T-helper 2 cell treated with Interferon-gamma antibody and Interleukin-4, amounts not matched to agents 5 μg/mL and 100 μg/mL, for 36 hours (primary cell): ENCODE measurements at regions not wholly inside any gene's neighbourhood (a gene's known extent, or its start where the extent isn't known, plus 50 kb on each side); places are given as distances from the start of the nearest gene placed in this dataset.

Experiments used
- DNase-seq: peaks from one replicate; pipeline ENCODE4 v3.0.0; 2021; ENCODE audit warnings: low spot score
- H3K27ac Mint-ChIP-seq: one replicate; pipeline ENCODE4 v1.8.0; 2021; ENCODE audit warnings: mild to moderate bottlenecking, mixed read lengths
- H3K27me3 Mint-ChIP-seq: one replicate; pipeline ENCODE4 v1.8.0; 2021; ENCODE audit warnings: low read depth, mixed read lengths
- H3K36me3 Mint-ChIP-seq: one replicate; pipeline ENCODE4 v1.8.0; 2021; ENCODE audit warnings: low read depth, mixed read lengths
- H3K4me1 Mint-ChIP-seq: one replicate; pipeline ENCODE4 v1.8.0; 2021; ENCODE audit warnings: low read depth, mixed read lengths
- H3K4me3 Mint-ChIP-seq: one replicate; pipeline ENCODE4 v1.8.0; 2022; ENCODE audit warnings: mild to moderate bottlenecking, moderate library complexity, mixed read lengths
- H3K9me3 Mint-ChIP-seq: one replicate; pipeline ENCODE4 v1.8.0; 2021; ENCODE audit warnings: mixed read lengths

DNA sequence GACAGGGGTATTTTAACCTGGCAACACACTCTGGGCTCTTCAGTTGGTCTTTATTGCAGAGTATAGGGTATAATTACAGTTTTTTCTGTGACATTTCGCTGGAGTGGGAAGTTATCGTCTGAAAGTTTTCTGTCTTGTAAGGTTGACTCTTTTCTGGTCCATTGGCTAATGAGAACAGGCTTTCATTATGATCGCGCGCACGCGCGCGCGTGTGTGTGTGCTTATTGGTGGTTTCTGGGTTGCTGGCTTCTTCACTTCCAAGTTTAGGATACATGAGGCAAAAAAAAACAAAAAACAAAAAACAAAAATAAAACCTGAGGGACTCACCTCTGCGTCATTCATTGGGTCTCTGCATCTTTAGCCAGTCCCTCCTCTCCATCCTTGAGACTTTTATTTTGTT is 68.7 kb upstream of the MYOCD start:
- H3K27ac Mint-ChIP-seq = no peak overlapping the region
- peaks cover 17% of the 10 kb centered on the region for H3K9me3 Mint-ChIP-seq
- H3K4me1 Mint-ChIP-seq = no peaks in the 10 kb centered on the region
- no peaks in the 10 kb centered on the region for H3K27me3 Mint-ChIP-seq
- H3K4me3 Mint-ChIP-seq = no peak overlapping the region
- DNase-seq = no peak
- H3K36me3 Mint-ChIP-seq = no peaks in the 10 kb centered on the region

DNA sequence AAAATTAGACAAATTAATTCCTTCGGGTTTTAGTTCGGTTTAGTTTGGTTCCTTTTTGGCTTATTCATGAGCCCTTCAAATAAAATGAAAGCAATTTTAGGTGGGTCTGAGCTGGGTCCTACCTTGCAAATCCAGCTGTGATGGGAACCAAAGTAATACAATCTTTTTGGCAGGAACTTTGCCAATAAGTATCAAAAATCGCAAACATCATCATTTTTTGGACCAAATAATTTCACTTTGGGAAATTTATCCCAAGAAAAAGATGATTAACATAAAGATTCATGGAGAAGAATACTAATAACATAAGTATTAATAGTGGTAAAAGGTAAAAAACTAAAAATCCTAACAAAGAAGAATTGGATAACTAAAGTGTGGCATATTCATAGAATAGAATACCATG is 67.8 kb upstream of the MYOCD start:
- no peak for DNase-seq
- Mint-ChIP-seq H3K4me1 (no peaks in the 10 kb centered on the region), H3K27ac (no peak overlapping the region), H3K9me3 (peaks cover 17% of the 10 kb centered on the region), H3K27me3 (no peaks in the 10 kb centered on the region), H3K4me3 (no peak overlapping the region), H3K36me3 (no peaks in the 10 kb centered on the region)

DNA sequence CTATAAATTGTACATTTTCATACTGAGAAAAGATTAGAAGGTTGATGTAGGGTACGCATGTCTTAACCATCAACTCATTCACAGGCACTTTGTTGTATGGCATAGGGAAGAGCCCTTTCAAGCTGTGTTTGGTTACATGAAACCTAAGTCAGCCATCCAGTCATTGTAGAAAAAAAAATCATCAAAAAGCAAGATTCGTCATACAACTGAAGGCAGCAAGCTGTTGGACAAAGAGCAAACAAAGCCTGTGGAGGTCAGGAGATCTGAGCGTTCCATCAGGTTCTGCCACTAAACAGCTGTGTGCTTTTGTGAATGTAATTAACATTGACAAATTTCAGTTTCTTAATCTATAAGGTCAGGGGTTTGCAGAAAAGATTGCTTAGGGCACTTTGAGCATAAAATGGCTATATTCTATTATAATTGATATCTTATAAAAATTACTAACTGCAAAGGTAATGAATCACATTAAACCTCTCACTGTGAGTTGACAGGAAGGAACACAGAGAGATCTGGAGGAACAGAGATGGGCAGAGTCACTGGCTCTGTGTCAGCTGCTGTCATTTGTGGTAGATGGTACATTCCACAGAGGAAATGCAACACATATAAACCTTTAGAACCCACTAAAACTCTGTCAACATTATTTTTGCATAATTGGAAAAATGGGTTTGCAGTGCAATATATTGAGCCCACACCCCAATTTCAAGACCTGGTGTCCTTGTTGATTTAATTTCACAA is 66.3 kb upstream of the MYOCD start:
- Mint-ChIP-seq H3K36me3 (no peaks in the 10 kb centered on the region), H3K27ac (no peak overlapping the region), H3K4me1 (no peaks in the 10 kb centered on the region), H3K27me3 (no peaks in the 10 kb centered on the region), H3K9me3 (peaks cover 21% of the 10 kb centered on the region), H3K4me3 (no peak overlapping the region)
- no peak for DNase-seq

DNA sequence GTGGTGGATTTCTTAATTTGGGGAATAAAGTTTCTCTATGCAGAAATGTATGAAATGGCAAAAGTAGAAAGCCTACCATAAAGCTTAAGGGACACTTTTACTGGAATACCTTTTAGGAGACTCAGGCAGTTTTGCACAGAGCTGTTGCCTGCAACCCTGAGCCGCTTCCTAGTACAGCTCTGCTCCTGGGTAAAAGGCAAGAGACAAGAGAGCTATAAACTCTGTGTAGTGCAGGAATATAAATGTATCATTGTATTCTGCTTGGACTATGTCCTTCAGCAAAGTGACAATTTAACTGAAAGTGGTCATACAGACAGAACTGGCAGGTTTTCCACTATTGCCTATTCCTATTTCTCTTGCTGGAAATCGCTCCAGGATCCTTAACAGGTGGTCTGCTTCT is 65.3 kb upstream of the MYOCD start:
- H3K9me3 Mint-ChIP-seq = peaks cover 19% of the 10 kb centered on the region
- no peak overlapping the region for H3K4me3 Mint-ChIP-seq
- H3K27me3 Mint-ChIP-seq = no peaks in the 10 kb centered on the region
- no peaks in the 10 kb centered on the region for H3K4me1 Mint-ChIP-seq
- no peak overlapping the region for H3K27ac Mint-ChIP-seq
- DNase-seq = no peak
- no peaks in the 10 kb centered on the region for H3K36me3 Mint-ChIP-seq

- H3K36me3 Mint-ChIP-seq = no peaks in the 10 kb centered on the region
- no peaks in the 10 kb centered on the region for H3K4me1 Mint-ChIP-seq
- no peak overlapping the region for H3K4me3 Mint-ChIP-seq
Observed at GRCh38 chr17:12603566-12603965, 62.1 kb upstream of the MYOCD start.

DNA sequence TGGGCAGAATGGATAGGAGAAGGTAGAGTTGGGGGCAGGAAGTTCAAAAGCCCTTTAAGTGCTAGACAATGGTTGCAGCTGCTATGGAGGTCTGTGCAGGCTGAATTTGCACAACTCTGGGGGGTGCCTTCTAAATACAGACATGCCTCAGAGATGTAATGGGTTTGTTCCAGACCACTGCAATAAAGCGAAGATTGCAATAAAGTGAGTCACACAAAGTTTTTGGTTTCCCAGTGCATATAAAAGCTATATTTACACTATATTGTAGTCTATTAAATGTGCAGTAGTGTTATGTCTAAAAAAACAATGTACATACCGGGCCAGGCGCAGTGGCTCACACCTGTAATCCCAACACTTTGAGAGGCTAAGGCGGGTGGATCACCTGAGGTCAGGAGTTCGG is 60.5 kb upstream of the MYOCD start:
- H3K4me1 Mint-ChIP-seq = no peaks in the 10 kb centered on the region
- no peak overlapping the region for H3K4me3 Mint-ChIP-seq
- H3K9me3 Mint-ChIP-seq = peaks cover 30% of the 10 kb centered on the region
- no peaks in the 10 kb centered on the region for H3K36me3 Mint-ChIP-seq
- H3K27ac Mint-ChIP-seq = no peak overlapping the region
- no peaks in the 10 kb centered on the region for H3K27me3 Mint-ChIP-seq
- DNase-seq = no peak

More at GRCh38 chr17:12603566-12603965, 62.1 kb upstream of the MYOCD start:
- no peak overlapping the region for H3K27ac Mint-ChIP-seq
- H3K27me3 Mint-ChIP-seq = no peaks in the 10 kb centered on the region
- DNase-seq = no peak
- H3K9me3 Mint-ChIP-seq = peaks cover 30% of the 10 kb centered on the region

DNA sequence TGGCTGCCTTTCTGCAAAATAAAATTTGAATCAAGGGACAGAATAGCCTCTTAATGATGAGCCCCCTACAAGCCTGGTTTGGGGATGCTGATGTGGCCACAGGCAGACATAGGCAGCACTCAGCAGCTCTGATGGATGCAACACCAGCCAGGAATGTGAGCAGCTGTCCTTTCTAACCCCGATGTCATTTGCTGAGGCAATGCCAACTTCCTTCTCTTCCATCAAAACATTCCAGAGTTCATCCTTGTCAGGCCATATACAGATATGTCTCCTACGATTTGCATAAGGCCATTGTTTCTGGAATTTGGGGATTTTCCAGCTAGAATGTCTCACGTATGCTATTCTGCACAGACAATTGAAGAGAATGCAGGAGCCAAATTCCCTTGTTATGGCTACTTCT is 52.1 kb upstream of the MYOCD start:
- Mint-ChIP-seq H3K27ac (no peak overlapping the region), H3K4me1 (no peaks in the 10 kb centered on the region), H3K27me3 (no peaks in the 10 kb centered on the region), H3K9me3 (peaks cover 30% of the 10 kb centered on the region), H3K4me3 (no peak overlapping the region), H3K36me3 (no peaks in the 10 kb centered on the region)
- DNase-seq = no peak
